HG03097 (cell line): ENCODE measurements at regions not wholly inside any gene's neighbourhood (a gene's known extent, or its start where the extent isn't known, plus 50 kb on each side); places are given as distances from the start of the nearest gene placed in this dataset.
"Not testable (repeated sequence)": the region's sequence is repeated elsewhere in the genome, so short reads cannot be mapped to it uniquely, and the experiment has no call there.

Source experiments
- ATAC-seq: cut with Tn5 transposase; IDR thresholded peaks from one replicate; pipeline ENCODE4 v1.9.1; 2021; ENCODE audit not compliant: unreplicated experiment, low FRiP score

DNA sequence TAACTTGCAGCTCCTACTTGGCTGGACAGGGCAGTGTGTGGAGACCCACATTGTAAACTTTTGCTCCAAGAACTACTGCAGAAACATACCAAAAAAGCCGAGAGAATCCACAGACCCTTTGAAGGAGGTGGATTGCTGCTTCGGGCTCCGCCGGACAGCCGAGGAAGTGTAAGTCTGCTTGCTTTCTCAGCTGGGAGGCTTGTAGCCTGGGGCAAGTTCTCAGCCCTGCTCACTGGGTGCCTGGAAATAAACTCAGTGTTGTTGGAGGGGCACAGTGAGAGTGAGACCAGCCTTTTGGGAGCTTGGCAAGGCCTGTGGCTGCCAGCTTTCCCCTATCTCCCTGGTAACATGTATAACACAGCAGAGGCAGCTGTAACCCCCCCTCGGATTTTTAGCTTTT, 215.6 kb downstream of the SYK start:
- ATAC-seq = no peak

DNA sequence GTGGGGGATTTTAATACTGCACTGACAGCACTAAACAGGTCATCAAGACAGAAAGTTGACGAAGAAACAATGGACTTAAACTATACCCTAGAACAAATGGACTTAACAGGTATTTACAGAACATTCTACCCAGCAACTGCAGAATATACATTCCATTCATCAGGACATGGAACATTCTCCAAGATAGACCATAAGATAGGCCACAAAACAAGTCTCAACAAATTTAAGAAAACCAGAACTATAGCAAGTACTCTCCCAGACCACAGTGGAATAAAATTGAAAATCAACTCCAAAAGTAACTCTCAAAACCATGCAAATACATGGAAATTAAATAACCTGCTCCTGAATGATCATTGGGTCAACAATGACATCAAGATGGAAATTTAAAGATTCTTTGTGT, 218.3 kb downstream of the SYK start:
- ATAC-seq = not testable (repeated sequence)

DNA sequence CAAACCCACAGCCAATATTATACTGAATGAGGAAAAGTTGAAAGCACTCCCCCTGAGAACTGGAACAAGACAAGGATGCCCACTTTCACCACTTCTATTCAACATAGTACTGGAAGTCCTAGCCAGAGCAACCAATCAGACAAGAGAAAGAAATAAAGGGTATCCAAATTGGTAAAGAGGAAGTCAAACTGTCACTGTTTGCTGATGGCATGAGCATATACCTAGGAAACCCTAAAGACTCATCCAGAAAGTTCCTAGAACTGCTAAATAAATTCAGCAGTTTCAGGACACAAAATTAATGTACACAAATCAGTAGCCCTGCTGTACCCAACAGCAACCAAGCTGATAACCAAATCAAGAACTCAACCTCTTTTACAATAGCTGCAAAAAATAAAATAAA, 220.0 kb downstream of the SYK start:
- not testable (repeated sequence) for ATAC-seq

DNA sequence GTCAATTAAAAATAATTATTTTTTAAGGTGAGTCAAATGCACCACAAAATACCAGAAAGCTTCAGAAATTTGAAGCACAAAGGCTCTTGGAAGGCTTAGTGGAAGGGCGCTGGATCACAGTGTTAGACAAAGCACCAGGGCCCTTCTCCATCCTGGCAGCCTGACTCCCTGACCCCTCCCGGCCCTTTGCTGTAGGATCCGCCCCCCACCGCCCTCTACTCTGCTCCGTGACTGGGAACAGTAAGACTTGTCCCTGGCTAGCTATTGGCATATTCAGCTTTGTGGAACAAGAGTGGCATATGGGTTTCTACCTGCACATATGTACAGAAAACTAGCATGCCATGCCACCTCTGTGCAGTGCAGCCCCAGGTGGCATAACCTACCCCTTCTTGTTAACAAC, 222.1 kb downstream of the SYK start:
- no peak for ATAC-seq

DNA sequence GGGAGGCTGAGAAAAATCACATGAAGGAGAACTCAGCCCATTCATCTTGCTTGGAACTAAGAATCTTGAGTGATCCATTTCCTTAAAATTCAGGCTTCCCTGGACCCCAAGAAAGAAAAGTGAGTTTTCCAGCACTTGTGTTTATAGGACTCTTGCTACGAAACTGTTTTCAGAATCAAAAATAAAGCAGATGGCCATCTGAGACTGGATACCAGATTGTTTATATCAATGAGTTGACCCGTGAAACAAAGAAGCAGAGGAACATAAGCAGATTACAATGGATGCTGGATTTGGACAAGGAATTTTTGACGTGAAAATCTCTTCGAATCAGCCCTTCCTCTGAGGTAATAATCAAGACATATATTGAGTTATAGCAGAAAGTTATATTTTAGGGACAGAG, 223.2 kb downstream of the SYK start:
- no peak for ATAC-seq

DNA sequence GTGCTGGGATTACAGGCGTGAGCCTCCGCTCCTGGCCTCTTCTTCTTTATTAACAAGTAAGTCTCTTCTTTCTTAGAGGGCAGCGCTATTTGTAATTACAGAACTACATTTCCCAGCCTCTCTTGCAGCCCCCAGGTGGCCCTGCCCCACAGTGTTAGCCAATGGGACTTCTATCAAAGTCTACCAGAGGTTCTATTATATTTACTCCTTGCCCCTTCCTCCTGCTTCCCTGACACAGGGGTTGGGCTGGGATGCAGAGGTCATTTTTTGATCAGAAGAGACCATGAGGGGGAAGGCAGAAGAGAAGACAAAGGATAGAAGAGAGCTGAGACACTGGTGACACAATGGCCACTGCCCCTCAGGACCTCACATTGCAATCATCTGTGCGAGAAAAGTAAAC, 224.2 kb downstream of the SYK start:
- no peak for ATAC-seq

DNA sequence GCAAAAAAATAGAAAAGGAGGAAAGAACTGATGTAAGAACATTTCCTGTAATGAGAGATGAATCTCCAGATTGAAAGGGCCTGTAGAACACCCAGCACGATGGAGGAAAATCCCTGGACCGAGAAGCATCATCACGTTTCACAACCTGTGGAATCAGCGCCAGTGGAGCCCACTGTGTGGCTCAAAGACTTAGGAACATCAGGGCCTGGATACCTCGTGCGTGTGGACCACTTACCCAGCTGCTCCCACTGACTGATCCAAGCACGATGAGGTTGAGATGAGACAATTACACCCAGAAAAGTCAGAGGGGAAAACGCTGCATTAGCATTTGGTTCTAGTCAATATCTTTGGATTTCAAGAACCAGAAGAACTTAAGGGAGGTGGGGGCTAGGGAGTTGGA, 224.6 kb downstream of the SYK start:
- no peak for ATAC-seq

DNA sequence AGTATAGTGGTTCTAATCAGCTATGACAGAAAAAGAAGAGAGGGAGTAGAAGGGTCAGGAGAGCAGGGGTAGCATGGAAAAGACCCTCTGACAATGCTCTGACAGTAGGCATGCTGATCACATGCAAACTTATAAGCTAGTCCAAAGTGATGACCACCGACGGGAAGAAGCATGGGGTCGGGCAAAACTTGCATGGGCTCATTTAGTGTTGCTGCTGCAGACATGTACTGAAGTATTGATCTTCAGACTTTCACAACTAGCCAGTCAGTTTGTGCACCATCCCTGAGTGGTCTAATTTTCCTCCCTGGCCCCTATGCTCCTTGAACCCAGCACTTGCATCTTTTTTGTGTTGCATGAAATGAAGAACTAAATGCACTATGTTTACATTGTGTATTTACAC, 225.4 kb downstream of the SYK start:
- no peak for ATAC-seq

DNA sequence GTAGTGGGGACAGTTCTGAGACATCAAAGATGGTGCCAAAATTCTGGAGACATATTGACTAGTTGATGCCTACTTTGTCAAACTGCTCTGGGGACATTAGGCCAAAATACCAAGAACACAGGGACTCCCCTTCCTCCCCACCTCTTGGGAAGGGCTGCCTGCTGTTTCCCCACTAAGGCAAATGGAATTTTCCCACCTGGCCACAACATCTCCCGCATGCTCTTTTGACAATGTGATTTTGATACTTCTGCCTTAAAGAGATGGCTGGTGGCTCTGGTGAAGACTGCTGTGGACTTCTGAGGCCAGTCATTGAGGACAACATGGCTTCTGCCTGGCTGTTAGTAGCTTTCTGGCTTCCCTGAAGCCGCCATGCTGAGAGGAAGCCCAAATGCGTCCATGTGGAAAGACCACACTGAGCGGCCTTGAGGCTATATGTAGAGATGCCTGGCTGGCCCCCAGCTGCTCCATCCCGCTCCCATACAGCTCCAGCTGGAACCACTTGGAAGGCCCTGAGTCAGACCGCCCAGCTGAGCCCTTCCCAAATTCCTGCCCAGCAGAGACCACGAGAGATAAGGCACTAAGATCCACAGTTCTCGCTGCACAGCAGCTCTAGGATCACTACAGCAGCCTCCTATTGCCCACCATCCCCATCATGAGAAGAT, 226.7 kb downstream of the SYK start:
- no peak for ATAC-seq

DNA sequence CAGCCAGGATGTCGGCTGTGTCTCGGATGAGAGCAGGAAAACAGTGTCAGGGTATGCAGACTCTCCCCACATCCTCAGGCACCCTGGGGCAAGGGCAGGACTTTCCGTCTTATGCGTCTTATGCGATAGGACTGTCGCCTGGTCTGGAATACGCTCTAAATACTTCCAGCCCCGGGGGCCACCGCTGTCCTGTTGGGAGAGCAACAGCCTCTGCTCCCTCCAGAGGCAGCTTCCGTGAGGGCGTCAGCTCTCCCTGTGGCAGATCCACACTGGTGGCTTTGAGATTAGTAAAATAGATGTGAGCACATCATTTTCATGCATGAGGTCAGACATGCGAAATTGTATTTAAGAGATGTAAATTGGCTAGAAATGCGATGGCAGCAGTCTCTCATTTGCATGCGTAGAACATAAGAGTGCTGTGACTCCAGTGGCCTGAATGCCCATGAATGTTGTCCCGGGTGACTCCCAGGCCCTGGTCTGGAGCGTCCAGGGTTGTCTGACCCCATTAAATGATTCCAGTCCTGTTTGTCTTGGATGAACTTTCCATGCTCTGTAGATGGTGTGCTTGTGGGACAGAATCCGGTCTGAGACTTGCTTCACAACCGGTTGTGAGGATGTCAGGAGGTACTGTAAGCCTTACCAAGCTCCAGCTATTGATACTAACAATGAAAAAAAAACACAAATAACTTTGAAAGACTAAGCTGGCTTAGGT, 228.2 kb downstream of the SYK start:
- no peak for ATAC-seq

DNA sequence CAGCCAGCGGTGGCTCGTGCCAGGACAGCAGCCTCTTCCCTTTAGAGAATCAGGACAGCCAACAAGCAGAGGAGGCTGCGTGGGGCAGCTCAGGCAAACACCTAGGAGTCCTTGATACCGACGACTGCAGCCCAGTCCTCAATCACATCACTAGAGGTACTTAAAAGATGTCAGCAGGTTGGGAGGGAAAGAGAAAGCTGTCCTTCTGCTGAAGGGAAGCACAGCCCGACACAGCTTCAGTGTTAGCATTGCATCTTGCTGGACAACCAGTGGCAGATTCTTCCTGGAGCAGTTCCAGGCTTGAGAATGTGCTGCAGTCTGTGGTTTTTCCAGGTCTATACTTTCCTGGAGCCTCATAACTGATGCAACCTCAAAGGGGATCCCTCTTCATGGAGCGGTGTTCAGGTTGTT, 230.5 kb downstream of the SYK start:
- no peak for ATAC-seq

DNA sequence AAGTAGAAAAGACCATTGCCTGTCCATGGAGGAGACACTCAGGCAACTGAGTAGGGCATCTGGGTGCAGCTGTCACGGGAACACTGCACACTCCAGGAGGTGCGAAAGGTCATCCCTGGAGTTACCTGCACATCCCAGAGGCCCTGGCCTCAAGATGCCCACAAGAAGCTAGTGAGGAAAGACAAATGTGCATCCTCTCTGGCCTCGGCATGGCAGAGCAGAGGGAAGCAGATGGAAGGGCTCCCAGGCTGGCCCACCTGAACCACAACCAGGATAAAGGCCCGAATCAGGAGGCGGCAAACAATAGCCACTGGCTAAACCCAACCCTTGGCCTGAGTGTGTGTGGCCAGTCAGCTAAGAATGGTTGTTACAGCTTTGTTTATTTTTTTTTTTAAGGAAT, 231.7 kb downstream of the SYK start:
- ATAC-seq = no peak

DNA sequence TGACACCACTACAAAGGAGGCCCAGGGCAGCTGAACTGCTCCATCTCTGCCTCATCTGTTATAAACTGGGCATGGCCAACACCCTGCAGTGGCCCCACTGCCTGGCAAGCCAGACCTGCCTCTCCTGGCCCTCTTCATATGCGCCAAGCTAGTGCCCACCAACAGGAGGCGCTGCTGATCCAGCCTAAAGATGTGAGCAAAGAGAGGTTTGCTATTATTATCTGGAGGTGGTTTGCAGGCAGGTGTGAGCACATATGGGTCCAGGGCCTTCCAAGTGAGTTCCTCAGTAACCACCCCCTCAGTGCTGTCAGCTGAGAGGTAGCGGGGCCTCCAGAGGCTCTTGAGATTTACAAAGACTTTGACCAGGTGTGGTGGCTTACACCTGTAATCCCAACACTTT, 232.2 kb downstream of the SYK start:
- ATAC-seq = no peak

DNA sequence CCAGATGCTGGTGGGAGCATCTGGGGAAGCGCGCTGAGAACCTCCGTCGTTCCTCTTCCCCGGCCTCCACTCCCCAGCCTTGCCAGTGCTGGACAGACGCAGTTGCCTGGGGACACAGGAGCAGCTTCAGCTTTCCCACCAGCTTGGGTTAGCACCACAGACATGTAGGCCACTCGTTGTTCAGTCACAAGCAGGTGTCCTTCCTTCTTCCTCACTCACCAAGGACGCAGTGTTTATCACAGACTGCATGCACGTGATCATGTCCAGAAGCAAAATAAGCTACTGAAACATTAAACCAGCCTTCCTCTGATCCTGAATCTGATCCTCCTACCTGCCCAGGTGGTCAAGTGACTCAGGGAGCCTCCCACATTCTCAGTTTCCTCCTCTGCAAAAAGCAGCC, 232.9 kb downstream of the SYK start:
- ATAC-seq = no peak

DNA sequence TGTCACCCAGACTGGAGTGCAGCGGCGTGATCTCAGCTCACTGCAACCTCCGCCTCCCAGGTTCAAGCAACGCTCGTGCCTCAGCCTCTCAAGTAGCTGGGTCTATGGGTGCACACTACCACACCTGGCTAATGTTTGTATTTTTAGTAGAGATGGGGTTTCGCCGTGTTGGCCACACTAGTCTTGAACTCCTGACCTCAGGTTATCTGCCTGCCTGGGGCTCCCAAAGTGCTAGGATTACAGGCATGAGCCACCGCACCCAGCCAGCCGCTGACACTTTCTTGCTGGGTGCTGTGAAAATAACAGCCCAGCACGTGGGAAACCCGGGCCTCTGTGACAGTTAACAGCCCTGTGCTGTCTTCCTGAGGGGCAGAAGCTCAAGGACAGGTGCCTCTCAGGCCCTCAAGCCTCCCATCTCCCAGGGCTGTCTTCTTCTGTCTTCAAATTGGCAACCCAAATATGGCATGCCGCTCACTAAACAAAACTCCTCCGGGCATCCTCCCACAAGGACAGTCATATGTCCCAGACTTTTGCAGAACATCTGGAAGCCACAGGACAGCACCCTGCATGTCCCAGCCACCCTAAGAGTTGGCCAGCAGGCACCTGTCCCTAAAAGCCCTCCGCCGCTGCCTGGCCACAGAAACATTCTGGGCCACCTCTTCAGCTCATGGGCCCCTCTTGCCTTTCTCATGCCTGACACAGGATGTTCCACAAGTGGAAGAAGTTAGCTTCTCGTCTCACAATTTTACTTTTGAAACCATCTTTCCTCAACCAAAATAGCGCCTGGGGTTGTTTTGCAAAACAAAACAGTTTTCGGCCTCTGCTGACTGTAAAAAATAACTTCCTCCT, 233.6 kb downstream of the SYK start:
- no peak for ATAC-seq

DNA sequence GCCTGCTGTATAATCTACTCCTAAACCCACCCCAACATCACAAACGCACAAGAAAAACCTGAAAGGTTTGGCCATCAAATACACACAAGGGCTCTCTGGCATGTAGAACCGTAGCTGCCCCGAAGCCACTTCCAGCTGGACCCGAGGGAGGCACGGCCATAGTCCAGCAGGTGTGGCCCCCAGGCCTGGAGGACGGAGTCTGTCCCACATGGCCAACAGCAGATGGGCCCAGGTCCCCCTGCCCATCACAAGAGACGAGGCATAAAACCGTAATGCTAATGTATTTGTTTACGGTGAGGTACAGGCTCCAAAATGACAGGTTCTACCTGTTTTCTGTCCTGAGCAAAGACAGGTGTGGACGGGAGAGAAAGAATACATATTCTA, 234.2 kb downstream of the SYK start:
- no peak for ATAC-seq

DNA sequence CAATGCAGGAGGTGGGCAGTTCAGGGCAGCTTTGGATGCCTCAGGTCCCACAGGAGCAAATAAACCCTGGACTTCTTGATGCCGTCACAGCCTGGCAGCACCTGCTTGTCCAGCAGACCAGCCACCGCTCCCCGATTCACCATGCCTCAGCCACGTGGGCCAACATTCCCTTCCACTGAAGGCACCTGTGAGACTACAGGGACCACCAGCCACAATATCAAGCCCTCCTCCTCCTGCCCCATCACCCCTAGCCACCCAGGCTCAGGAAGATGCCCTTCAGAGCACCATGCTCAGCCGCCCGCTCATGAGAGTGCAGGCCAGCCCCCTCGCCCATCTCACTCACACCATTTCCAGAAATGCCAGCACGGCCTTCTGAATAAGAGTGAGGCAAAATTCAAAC, 234.7 kb downstream of the SYK start:
- no peak for ATAC-seq

DNA sequence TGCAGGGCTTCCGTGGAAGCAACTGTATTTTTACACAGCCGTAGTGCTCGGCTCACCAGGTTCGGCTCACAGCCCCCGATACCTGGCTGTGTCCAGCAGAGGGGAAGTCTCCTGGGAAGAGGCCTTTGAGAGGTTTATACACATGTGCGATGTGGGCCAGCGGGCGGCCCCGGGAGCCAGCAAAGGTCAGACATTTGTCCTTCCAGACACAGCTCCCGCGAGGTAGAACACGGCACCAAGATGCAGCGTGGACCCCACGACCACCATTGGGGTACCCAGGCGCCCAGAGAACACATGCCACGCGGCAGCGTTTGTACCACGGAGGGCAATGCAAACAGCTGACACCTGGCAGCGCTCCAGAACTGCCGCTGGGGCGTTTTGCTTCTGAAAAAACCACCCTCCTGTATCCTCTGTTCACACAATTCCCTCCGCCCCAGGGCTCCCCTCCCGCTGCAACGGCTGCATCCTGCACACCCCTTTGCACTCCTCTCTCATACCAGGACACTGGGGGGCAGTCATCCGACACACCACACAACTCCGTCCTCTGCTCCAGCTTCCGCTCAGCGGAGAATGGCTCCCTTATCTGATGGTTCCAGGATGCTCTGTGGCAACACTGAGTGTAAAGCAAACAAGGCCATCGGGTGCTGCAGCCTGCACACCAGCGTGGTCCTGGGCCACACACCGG, 235.3 kb downstream of the SYK start:
- peak; percentile 46 for ATAC-seq

DNA sequence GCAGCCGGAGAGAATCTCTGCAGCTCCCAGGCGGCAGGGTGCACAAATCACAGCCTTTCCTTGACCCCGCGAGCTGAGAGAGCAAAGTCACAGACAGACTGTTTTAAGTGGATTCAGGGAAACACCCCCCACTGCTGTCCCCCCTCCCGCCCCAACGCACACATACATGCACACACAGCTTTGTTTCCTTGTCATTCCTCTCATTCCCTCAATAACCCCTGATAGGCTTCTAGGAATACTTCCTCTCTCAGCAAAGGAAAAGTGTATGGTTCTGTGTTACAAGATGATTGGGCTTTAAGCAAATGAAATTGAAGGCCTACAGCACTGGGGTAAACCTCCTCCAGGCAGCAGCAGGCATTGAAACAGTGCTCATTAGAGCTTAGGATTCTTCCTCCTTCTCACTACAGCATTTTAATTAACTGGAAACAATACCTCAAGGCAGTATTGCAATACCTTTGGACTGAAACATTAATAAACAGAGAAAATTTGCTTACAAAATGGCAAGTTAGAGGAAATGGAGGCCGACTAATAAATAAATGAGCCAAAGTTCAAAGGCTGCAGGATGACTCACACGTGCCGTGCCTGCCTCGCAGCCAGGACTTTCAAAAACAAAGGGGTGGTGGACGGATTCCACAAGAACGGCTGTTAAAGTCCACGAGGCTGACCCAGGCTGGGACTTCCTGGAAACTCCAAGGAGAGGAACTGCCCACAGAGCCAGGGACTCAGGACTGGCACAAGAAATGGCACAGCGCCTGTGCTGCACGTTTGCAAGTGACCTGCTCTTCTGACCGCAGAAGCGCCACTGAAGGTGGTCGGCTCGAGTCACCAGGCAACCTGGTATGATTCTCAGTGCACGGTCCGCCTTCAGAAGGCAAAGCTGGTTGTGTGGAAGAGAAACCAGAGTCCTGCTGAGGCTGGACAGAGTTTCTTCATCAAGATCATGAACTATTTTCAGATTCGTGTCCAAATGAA, 236.2 kb downstream of the SYK start:
- no peak for ATAC-seq
